ENCODE measurements at regions not wholly inside any gene's neighbourhood (a gene's known extent, or its start where the extent isn't known, plus 50 kb on each side); places are given as distances from the start of the nearest gene placed in this dataset.

DNA sequence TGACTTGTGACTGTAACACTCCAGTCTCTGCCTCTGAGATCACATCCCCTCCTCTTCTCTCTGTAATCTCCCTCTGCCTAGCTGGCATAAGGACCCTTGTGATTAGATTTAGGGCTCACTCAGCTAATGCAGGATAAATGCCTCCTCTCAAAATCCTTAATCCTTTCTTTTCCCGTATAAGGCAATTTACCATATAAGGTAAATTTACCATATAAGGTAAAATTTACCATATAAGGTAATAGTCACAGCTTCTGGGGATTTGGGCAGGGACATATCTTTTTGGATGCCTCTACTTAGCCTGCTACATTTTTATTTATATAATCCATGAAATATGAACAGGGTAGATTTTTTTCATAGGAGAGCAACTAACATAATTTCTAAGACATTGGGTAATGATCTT lies 318.0 kb upstream of the PUM3 start:
- no peaks in the 10 kb centered on the region for H3K4me1 ChIP-seq (ENCODE audit: control insufficient read depth, insufficient read depth, low read length)
- no peaks in the 10 kb centered on the region for H3K36me3 ChIP-seq (ENCODE audit: control insufficient read depth, insufficient read depth, low read length)
- no peaks in the 10 kb centered on the region for H3K27me3 ChIP-seq (ENCODE audit: control insufficient read depth, insufficient read depth, low read length)
- no peak overlapping the region for H3K4me3 ChIP-seq (ENCODE audit: low read length)
- no peaks in the 10 kb centered on the region for H3K9me3 ChIP-seq (ENCODE audit: control insufficient read depth, insufficient read depth, low read length)
- DNase-seq (ENCODE audit: low read depth, low spot score): no peak
- no CpG with 5 or more reads among the region's 1 CpG for WGBS (ENCODE audit: insufficient coverage, insufficient read length)
- H3K27ac ChIP-seq (ENCODE audit: low read length): no peak overlapping the region

DNA sequence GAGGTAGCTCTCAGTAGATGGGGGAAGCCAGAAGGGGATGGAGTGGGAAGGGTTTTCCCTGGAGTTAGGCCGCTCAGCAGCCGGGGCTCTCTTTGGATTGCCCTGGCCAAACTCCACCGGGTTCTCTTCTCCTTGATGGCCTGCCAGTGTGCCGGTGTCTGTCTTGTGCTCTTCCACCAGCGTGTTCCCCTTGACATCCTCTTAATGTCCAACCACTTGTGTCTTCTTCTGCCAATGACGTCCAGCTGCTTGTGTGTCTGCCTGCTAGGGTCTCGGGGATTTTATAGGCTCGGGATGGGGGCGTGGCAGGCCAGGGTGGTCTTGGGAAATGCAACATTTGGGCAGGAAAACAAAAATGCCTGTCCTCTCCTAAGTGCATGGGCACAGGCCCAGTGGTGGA lies 313.1 kb upstream of the PUM3 start:
- no peak overlapping the region for H3K27ac ChIP-seq (ENCODE audit: low read length)
- no peak overlapping the region for H3K4me3 ChIP-seq (ENCODE audit: low read length)
- H3K27me3 ChIP-seq (ENCODE audit: control insufficient read depth, insufficient read depth, low read length): no peaks in the 10 kb centered on the region
- no peaks in the 10 kb centered on the region for H3K9me3 ChIP-seq (ENCODE audit: control insufficient read depth, insufficient read depth, low read length)
- no peaks in the 10 kb centered on the region for H3K36me3 ChIP-seq (ENCODE audit: control insufficient read depth, insufficient read depth, low read length)
- no peaks in the 10 kb centered on the region for H3K4me1 ChIP-seq (ENCODE audit: control insufficient read depth, insufficient read depth, low read length)
- WGBS (ENCODE audit: insufficient coverage, insufficient read length): no CpG with 5 or more reads among the region's 9 CpGs
- DNase-seq (ENCODE audit: low read depth, low spot score): no peak

DNA sequence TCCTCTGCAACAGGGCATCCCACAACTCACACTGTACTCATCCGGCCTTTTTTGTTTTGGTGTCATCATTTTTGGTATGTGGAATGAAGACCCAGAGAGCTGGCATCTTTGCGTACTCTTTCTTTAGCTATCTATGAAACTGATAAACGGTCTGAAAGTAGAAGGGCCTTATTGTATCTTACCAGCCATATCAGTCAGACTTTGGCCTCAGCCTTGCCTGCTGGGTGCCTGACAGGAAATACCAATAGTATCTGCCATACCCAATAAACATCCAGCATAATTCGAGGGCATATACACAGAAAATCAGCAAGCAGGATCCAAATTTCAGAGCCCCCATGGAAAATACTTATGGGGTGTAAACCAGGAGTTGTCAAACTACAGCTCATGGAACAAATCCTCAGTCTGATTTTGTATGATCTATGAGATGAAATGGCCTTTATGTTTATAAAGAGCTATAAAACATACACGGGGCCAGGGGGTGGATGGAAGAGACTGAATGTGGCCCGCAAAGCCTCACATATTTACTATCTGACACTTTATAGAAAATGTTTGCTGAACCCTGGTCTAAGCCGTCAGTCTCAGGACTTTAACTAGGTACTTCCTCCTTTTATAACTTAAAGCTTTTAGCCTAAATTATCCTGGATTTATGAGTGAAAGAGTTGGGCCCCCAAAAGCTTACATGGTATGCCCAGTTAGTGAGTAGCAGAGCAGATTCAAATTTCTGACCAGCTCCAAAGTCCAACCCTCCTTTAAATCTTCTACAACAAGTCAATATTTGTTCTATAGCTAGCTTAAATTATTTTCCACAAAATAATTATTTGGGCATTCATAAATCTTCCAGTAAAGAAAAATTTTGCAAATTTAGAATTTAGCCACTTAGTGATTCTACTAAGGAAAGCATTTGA lies 308.0 kb upstream of the PUM3 start:
- no CpG with 5 or more reads among the region's 7 CpGs for WGBS (ENCODE audit: insufficient coverage, insufficient read length)
- no peaks in the 10 kb centered on the region for H3K36me3 ChIP-seq (ENCODE audit: control insufficient read depth, insufficient read depth, low read length)
- H3K4me1 ChIP-seq (ENCODE audit: control insufficient read depth, insufficient read depth, low read length): no peaks in the 10 kb centered on the region
- H3K27me3 ChIP-seq (ENCODE audit: control insufficient read depth, insufficient read depth, low read length): no peaks in the 10 kb centered on the region
- no peak for DNase-seq (ENCODE audit: low read depth, low spot score)
- no peak overlapping the region for H3K27ac ChIP-seq (ENCODE audit: low read length)
- no peaks in the 10 kb centered on the region for H3K9me3 ChIP-seq (ENCODE audit: control insufficient read depth, insufficient read depth, low read length)
- H3K4me3 ChIP-seq (ENCODE audit: low read length): no peak overlapping the region

DNA sequence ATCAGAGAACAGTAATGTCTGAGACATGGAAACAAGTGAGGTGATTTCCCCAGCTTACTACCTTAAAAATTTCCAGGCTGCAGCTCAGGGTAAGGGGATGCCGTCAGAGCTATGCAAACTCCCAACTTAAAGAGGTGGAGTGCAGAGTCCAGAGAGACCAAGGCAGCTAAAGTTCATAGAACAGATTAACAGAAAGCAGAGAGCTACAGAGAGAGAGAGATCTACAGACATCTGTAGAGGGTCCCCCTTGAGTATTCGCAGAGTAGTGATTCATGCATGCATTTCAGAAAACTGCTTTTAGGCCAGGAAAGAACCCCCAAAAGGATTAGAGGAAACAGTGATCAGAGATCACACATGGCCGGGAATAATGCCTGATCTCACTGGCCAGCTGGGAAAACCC lies 306.2 kb upstream of the PUM3 start:
- Histone ChIP-seq H3K36me3 (ENCODE audit: control insufficient read depth, insufficient read depth, low read length) (no peaks in the 10 kb centered on the region), H3K9me3 (ENCODE audit: control insufficient read depth, insufficient read depth, low read length) (no peaks in the 10 kb centered on the region), H3K27ac (ENCODE audit: low read length) (no peak overlapping the region), H3K4me3 (ENCODE audit: low read length) (no peak overlapping the region), H3K4me1 (ENCODE audit: control insufficient read depth, insufficient read depth, low read length) (no peaks in the 10 kb centered on the region), H3K27me3 (ENCODE audit: control insufficient read depth, insufficient read depth, low read length) (no peaks in the 10 kb centered on the region)
- DNase-seq (ENCODE audit: low read depth, low spot score): no peak
- no CpG with 5 or more reads among the region's 3 CpGs for WGBS (ENCODE audit: insufficient coverage, insufficient read length)

DNA sequence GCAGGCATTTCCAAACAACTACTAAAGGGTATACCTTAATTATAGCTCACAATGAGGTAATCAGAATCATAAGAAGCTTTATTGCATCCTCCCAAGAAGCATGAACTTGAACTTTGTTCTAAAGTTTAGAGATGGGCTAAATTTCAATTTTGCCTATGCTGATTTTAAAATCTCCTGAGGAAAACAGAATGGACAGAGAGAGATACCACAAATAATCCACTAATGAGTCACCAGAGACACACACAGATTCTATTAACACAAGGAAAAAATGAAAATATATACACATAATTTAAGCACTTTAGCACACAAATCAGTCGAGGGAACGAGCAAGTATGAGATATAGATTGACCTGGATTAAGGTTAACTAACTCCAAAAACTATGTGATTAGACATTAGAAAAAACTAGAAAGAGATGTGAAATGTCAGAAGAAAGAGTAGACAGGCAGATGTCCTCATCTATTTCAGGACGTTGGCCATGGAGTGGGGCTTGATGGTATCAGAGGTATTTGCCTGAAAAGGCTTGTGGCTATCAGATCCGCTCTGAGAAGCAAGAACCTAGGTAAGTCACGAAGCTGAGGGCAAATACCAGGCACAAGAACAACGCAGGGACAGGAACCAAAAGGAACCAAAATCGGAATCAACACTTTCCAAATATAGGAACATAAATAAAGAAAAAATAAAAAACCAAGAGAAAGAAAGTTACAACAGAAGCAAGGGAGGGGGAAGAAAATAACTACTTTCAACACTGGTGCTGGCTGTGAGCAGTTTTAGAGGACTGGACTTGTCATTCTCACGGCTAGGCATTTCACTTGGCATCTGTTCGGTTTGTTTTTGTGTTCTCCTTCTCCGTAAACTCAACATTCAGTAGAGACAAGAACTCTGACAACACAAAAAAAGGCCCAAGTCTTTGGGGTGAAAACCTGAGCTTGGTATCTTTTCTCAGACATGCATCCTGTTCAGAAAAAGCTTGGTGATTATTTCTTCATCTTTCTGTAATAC lies 294.6 kb upstream of the PUM3 start:
- no peaks in the 10 kb centered on the region for H3K27me3 ChIP-seq (ENCODE audit: control insufficient read depth, insufficient read depth, low read length)
- no peaks in the 10 kb centered on the region; the same call in 1 of the 2 replicates for H3K9me3 ChIP-seq (ENCODE audit: control insufficient read depth, insufficient read depth, low read length)
- no peaks in the 10 kb centered on the region for H3K36me3 ChIP-seq (ENCODE audit: control insufficient read depth, insufficient read depth, low read length)
- DNase-seq (ENCODE audit: low read depth, low spot score): no peak
- no peak overlapping the region for H3K27ac ChIP-seq (ENCODE audit: low read length)
- H3K4me3 ChIP-seq (ENCODE audit: low read length): no peak overlapping the region
- WGBS (ENCODE audit: insufficient coverage, insufficient read length): no CpG with 5 or more reads among the region's 10 CpGs
- no peaks in the 10 kb centered on the region for H3K4me1 ChIP-seq (ENCODE audit: control insufficient read depth, insufficient read depth, low read length)

DNA sequence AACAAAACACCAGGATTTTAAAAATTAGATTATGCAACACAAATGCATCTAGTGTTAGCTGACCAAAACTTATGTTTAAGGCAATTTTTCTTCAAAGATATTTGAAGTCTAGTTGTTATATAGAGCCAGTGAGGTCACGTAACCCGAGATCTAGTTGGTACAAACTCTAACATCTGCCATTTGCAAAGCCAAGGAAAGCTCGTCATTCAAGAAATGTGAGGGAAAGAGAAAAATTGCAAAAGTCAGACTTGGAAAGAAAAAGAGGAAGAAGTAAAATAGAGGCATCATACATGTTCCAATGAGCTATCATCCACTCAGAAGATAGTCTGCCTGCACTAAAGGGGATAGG lies 293.4 kb upstream of the PUM3 start:
- H3K4me1 ChIP-seq (ENCODE audit: control insufficient read depth, insufficient read depth, low read length): no peaks in the 10 kb centered on the region
- H3K9me3 ChIP-seq (ENCODE audit: control insufficient read depth, insufficient read depth, low read length): no peaks in the 10 kb centered on the region; the same call in 1 of the 2 replicates
- no peak overlapping the region for H3K27ac ChIP-seq (ENCODE audit: low read length)
- no peaks in the 10 kb centered on the region for H3K27me3 ChIP-seq (ENCODE audit: control insufficient read depth, insufficient read depth, low read length)
- no peak overlapping the region for H3K4me3 ChIP-seq (ENCODE audit: low read length)
- DNase-seq (ENCODE audit: low read depth, low spot score): no peak
- WGBS (ENCODE audit: insufficient coverage, insufficient read length): no CpG with 5 or more reads among the region's 3 CpGs
- no peaks in the 10 kb centered on the region for H3K36me3 ChIP-seq (ENCODE audit: control insufficient read depth, insufficient read depth, low read length)

DNA sequence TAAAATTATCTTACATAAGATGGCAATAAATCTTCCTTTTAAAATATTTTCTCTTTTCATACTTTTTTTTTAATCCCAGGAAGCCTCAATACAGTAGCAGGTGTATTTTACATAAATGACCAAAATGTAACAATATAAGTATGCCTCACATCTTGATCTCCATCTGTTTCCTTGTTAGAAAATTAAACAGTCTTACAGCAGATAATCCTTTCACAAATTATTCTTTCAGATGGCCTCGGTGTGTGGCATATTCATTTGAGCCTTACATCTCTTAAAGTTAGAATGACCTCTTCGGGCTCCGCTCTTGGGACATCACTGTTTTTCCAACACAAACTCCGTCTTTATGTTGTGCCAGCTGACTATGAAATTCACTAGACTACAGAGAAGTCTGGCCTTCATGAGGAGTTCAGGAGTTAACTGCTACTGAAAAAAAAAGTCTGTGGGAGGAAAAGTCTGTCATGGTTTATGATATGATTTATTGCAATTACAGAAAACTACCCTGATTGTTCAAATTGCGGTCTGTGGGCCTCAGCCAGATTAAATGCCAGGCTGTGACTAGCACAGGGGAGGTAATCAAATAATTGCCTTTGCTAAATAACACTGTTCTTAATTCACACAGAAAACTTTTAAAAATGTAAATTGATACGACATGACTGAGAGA lies 292.9 kb upstream of the PUM3 start:
- Histone ChIP-seq H3K9me3 (ENCODE audit: control insufficient read depth, insufficient read depth, low read length) (no peaks in the 10 kb centered on the region; the same call in 1 of the 2 replicates), H3K4me1 (ENCODE audit: control insufficient read depth, insufficient read depth, low read length) (no peaks in the 10 kb centered on the region), H3K27ac (ENCODE audit: low read length) (no peak overlapping the region), H3K4me3 (ENCODE audit: low read length) (no peak overlapping the region), H3K27me3 (ENCODE audit: control insufficient read depth, insufficient read depth, low read length) (no peaks in the 10 kb centered on the region), H3K36me3 (ENCODE audit: control insufficient read depth, insufficient read depth, low read length) (no peaks in the 10 kb centered on the region)
- no peak for DNase-seq (ENCODE audit: low read depth, low spot score)
- no CpG with 5 or more reads among the region's 6 CpGs for WGBS (ENCODE audit: insufficient coverage, insufficient read length)

DNA sequence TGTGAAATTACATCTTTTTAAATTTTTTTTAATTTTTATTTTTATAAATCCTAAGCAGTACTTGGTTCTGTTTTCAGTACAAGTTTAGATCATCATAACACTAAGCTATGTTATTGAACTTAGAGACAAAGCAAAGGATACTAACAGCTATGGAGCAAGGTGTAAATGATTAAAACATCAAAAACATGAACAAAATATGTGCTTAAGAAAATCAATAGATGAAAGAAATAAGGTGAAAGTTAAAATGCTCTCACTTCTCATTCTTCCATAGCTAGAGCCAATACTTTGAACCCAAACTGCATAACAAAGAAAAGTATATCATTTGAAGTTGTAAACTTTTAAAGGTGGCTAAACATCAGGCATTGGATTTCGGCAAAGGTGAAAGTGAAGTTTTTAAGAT lies 292.3 kb upstream of the PUM3 start:
- H3K4me1 ChIP-seq (ENCODE audit: control insufficient read depth, insufficient read depth, low read length): no peaks in the 10 kb centered on the region
- no CpG with 5 or more reads among the region's 1 CpG for WGBS (ENCODE audit: insufficient coverage, insufficient read length)
- no peaks in the 10 kb centered on the region; the same call in 1 of the 2 replicates for H3K9me3 ChIP-seq (ENCODE audit: control insufficient read depth, insufficient read depth, low read length)
- H3K4me3 ChIP-seq (ENCODE audit: low read length): no peak overlapping the region
- H3K27me3 ChIP-seq (ENCODE audit: control insufficient read depth, insufficient read depth, low read length): no peaks in the 10 kb centered on the region
- H3K27ac ChIP-seq (ENCODE audit: low read length): no peak overlapping the region
- H3K36me3 ChIP-seq (ENCODE audit: control insufficient read depth, insufficient read depth, low read length): no peaks in the 10 kb centered on the region
- no peak for DNase-seq (ENCODE audit: low read depth, low spot score)

DNA sequence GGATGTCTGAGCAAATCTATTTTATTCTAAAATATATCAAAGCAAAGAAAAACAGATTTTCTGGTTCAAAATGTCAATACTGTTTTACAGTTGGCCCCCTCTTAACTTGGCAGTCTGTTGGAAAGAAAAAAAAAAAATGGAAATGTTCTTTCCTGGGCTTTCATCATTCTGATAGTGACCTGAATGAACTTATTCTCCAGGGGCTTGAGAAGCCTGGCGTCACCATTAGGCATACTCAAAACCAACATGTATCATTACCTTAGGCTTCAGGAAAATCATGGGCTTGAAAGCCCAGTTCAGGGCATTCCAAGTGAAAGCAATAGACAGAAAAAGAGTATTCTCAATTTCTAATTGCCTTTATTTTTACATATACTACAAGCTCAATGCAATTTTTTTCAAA lies 283.7 kb upstream of the PUM3 start:
- WGBS (ENCODE audit: insufficient coverage, insufficient read length): no CpG with 5 or more reads among the region's 1 CpG
- no peak overlapping the region for H3K4me3 ChIP-seq (ENCODE audit: low read length)
- DNase-seq (ENCODE audit: low read depth, low spot score): no peak
- H3K4me1 ChIP-seq (ENCODE audit: control insufficient read depth, insufficient read depth, low read length): no peaks in the 10 kb centered on the region
- H3K9me3 ChIP-seq (ENCODE audit: control insufficient read depth, insufficient read depth, low read length): no peaks in the 10 kb centered on the region
- H3K27ac ChIP-seq (ENCODE audit: low read length): no peak overlapping the region
- H3K27me3 ChIP-seq (ENCODE audit: control insufficient read depth, insufficient read depth, low read length): no peaks in the 10 kb centered on the region
- no peaks in the 10 kb centered on the region for H3K36me3 ChIP-seq (ENCODE audit: control insufficient read depth, insufficient read depth, low read length)
